ENCODE measurements at regions not wholly inside any gene's neighbourhood (a gene's known extent, or its start where the extent isn't known, plus 50 kb on each side); places are given as distances from the start of the nearest gene placed in this dataset.

GRCh38 chr13:21938168-21938567 lies 267.3 kb downstream of the FGF9 start:
- no peak for TF ChIP-seq TAF1 (IDR thresholded peaks at IDR 0.05; ENCODE audit: borderline replicate concordance, insufficient read depth, low read length)
- TF ChIP-seq FOXP2 (optimal IDR thresholded peaks at IDR 0.05; ENCODE audit: borderline replicate concordance, extremely low read depth, extremely low read length, insufficient read depth) = no peak
- TF ChIP-seq POLR2AphosphoS5 (IDR thresholded peaks at IDR 0.05; ENCODE audit: low read depth, low read length) = no peak
- no peak for TF ChIP-seq SIN3A (IDR thresholded peaks at IDR 0.05; ENCODE audit: borderline replicate concordance, insufficient read depth, low read length)
- TF ChIP-seq REST (IDR thresholded peaks at IDR 0.05; ENCODE audit: insufficient read depth in 1 of 2, low read depth in 2 of 2, low read length in 2 of 2) = no peak
